ENCODE measurements at regions not wholly inside any gene's neighbourhood (a gene's known extent, or its start where the extent isn't known, plus 50 kb on each side); places are given as distances from the start of the nearest gene placed in this dataset.

DNA sequence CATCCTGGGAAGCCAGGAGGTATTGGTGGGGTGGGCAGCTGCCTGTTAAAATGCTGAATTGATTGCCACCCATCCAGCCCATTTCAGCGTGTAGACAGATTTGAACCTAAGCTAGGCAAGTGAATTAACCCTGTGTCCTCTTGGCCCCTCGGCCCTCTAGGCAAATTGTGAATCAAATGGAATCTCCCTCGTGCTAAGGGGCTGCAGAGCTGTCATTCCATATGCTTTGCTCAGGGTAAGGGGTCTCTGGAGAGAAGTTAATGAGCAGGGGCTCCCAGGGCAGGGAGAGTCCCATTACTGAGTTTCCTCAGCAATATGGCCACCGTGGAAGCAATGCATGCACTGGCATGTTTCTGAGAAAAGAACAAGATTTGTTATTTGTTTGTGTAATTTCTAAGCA is 117.7 kb upstream of the RCN1 start:
- H3K4me3 ChIP-seq (ENCODE audit: low read depth, low read length) = no peak overlapping the region
- no peak for DNase-seq (ENCODE audit: low read depth)
- TF ChIP-seq, protein P1, sequence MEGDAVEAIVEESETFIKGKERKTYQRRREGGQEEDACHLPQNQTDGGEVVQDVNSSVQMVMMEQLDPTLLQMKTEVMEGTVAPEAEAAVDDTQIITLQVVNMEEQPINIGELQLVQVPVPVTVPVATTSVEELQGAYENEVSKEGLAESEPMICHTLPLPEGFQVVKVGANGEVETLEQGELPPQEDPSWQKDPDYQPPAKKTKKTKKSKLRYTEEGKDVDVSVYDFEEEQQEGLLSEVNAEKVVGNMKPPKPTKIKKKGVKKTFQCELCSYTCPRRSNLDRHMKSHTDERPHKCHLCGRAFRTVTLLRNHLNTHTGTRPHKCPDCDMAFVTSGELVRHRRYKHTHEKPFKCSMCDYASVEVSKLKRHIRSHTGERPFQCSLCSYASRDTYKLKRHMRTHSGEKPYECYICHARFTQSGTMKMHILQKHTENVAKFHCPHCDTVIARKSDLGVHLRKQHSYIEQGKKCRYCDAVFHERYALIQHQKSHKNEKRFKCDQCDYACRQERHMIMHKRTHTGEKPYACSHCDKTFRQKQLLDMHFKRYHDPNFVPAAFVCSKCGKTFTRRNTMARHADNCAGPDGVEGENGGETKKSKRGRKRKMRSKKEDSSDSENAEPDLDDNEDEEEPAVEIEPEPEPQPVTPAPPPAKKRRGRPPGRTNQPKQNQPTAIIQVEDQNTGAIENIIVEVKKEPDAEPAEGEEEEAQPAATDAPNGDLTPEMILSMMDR (IDR thresholded peaks at IDR 0.05; ENCODE audit: insufficient read depth, low read depth, low read length, missing control alignments) = no peak

DNA sequence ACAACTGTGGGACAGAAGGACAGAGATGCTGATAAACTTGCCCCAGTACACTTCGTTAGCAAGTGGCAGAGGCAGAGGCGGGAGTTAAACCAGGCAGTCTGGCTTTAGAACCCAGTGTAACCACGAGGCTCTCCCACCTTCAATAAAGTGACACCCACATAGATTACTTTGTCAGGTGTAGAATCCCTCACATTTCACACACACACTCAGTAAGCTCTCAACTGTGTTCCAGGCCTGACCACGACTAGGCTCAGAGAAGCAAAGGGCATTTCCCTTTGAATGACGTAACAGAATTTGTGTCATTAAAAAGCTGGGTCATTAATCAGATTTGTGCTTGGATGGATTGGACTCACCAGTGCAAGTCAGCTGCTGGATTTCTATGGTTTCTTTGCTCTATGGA is 118.3 kb upstream of the RCN1 start:
- H3K4me3 ChIP-seq (ENCODE audit: low read depth, low read length) = no peak overlapping the region
- DNase-seq (ENCODE audit: low read depth) = no peak
- TF ChIP-seq, protein P1 (IDR thresholded peaks at IDR 0.05; ENCODE audit: insufficient read depth, low read depth, low read length, missing control alignments) = no peak

DNA sequence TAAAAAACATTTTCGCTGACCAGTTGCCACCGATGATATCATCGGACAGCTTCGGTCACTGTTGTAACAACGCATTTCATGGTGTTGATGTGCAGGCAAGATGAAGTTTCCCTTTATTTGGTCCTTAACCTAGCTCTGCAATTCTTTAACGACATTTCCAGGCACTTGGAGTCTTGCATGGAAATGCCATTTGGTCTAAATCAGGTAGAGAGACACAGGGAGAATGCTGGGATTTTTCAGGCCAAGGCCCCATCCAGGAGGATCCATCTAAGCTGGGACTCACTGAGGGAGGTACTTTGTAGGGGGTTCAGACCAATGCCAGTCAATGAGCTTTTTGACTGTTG is 121.5 kb upstream of the RCN1 start:
- TF ChIP-seq, protein P1 (IDR thresholded peaks at IDR 0.05; ENCODE audit: insufficient read depth, low read depth, low read length, missing control alignments) = no peak
- no peak overlapping the region for H3K4me3 ChIP-seq (ENCODE audit: low read depth, low read length)
- DNase-seq (ENCODE audit: low read depth) = no peak

- H3K4me3 ChIP-seq (ENCODE audit: low read depth, low read length) = no peak overlapping the region
- TF ChIP-seq, protein P1 (IDR thresholded peaks at IDR 0.05; ENCODE audit: insufficient read depth, low read depth, low read length, missing control alignments) = no peak
- DNase-seq (ENCODE audit: low read depth) = no peak
Observed at GRCh38 chr11:31968461-31969358, 122.2 kb upstream of the RCN1 start.

- no peak for DNase-seq (ENCODE audit: low read depth)
- TF ChIP-seq, protein P1 (IDR thresholded peaks at IDR 0.05; ENCODE audit: insufficient read depth, low read depth, low read length, missing control alignments) = no peak
- no peak overlapping the region for H3K4me3 ChIP-seq (ENCODE audit: low read depth, low read length)
Observed at GRCh38 chr11:31967404-31968130, 123.3 kb upstream of the RCN1 start.

DNA sequence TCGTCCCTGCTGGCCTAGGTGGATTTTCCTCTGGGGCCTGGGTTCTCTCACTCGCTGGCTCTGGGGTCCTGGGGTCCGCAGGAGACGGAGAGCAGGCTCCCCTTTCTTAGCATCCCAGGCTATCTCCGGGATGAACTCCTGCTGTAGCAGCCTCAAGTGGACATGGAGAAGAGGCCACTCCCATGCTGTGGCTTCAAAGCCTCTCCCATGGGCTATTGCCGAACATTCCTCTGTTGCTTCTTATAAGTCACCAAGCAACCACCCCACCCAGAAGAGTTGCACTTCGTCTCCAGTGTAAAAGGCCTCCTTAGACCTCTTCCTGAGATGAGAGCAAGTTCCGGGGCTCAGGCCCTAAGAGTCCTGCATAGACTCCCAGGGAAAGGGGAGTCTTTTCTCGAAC is 124.0 kb upstream of the RCN1 start:
- no peak overlapping the region for H3K4me3 ChIP-seq (ENCODE audit: low read depth, low read length)
- TF ChIP-seq, protein P1 (IDR thresholded peaks at IDR 0.05; ENCODE audit: insufficient read depth, low read depth, low read length, missing control alignments) = no peak
- DNase-seq (ENCODE audit: low read depth) = no peak
